ENCODE measurements at regions not wholly inside any gene's neighbourhood (a gene's known extent, or its start where the extent isn't known, plus 50 kb on each side); places are given as distances from the start of the nearest gene placed in this dataset.

DNA sequence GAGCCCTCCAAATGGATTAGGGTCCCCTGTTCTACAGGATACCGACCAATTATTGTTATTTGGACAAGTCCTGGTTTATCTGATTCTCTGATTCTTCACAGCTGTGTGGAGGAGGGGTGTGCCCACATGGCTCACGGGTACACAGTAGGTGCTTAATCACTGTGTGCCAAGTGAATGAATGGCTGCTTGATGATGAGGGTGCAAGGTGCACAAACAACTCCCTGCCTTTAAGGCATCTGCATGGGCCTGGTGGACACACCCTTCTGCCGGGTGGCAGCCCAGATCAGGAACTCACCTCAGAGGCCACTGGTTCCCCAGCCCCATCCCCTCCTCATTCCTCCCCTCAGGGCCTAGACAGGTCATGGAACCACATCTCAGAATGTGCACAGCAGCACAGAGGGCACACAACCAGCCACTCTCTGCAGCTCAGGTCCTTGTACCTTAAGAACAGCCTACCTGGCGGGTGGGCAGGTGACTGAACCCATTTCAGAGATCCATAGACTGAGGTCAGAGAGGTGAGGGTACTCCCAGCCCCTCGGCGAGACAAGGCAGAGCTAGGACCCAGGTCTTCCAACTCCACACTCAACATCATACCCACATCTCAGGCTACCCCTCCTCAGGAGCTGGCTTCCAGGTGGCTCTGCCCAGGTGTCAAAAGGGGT, 50.3 kb downstream of the SHANK2 start:
- DNase-seq = no peak
- H3K79me2 ChIP-seq (ENCODE audit: insufficient read depth, low read length) = no peaks in the 10 kb centered on the region

DNA sequence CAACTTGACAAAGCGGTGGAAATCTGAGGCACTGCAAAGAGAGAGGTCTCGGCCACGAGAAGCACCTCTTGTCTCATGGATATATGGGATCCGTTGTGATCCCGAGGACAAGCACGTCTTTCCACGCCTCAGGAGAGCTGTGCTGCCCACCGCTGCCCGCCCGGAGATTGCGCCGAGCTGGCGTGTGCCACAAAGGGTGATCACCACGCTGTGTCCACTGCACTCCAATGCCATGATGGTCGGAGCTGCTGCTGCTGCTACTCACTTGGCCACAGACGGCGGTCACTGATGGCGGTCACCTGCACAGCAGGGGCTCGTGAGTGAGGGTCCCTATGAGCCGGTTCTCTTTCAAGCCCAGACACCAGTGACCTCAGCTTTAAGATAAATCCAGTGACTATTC, 51.1 kb downstream of the SHANK2 start:
- no peaks in the 10 kb centered on the region for H3K27me3 ChIP-seq (ENCODE audit: insufficient read depth, low read length, poor library complexity)
- H3K9me3 ChIP-seq (ENCODE audit: insufficient read depth, low read length, severe bottlenecking) = no peaks in the 10 kb centered on the region
- ATAC-seq (ENCODE audit: insufficient read depth, low read depth) (no peak), DNase-seq (no peak)
- no peaks in the 10 kb centered on the region for H3K79me2 ChIP-seq (ENCODE audit: insufficient read depth, low read length)
- H2AFZ ChIP-seq (ENCODE audit: low read depth, low read length) = no peak overlapping the region
- TF ChIP-seq EZH2 (IDR thresholded peaks at IDR 0.05; ENCODE audit: borderline replicate concordance, low read depth, low read length, severe bottlenecking) = no peak
- TF ChIP-seq, protein P1, sequence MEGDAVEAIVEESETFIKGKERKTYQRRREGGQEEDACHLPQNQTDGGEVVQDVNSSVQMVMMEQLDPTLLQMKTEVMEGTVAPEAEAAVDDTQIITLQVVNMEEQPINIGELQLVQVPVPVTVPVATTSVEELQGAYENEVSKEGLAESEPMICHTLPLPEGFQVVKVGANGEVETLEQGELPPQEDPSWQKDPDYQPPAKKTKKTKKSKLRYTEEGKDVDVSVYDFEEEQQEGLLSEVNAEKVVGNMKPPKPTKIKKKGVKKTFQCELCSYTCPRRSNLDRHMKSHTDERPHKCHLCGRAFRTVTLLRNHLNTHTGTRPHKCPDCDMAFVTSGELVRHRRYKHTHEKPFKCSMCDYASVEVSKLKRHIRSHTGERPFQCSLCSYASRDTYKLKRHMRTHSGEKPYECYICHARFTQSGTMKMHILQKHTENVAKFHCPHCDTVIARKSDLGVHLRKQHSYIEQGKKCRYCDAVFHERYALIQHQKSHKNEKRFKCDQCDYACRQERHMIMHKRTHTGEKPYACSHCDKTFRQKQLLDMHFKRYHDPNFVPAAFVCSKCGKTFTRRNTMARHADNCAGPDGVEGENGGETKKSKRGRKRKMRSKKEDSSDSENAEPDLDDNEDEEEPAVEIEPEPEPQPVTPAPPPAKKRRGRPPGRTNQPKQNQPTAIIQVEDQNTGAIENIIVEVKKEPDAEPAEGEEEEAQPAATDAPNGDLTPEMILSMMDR (IDR thresholded peaks at IDR 0.05; ENCODE audit: borderline replicate concordance, extremely low read depth, low read length, poor library complexity, severe bottlenecking) = no peak
- H3K4me1 ChIP-seq (ENCODE audit: insufficient read depth, low read length) = no peaks in the 10 kb centered on the region
- H3K27ac ChIP-seq (ENCODE audit: low read length) = no peak overlapping the region
- H3K36me3 ChIP-seq (ENCODE audit: insufficient read depth, low read length) = no peaks in the 10 kb centered on the region
- no peaks in the 10 kb centered on the region for H4K20me1 ChIP-seq (ENCODE audit: insufficient read depth, low read length)
- no peak overlapping the region for H3K4me2 ChIP-seq (ENCODE audit: insufficient read depth, low read length)
- H3K4me3 ChIP-seq (ENCODE audit: low read depth in 1 of 2, low read length in 2 of 2) = no peak overlapping the region
- H3K9ac ChIP-seq (ENCODE audit: low read depth, low read length) = no peak overlapping the region

More for the DNA sequence above, 50.3 kb downstream of the SHANK2 start:
- Histone ChIP-seq H3K4me1 (ENCODE audit: insufficient read depth, low read length) (no peaks in the 10 kb centered on the region), H2AFZ (ENCODE audit: low read depth, low read length) (no peak overlapping the region), H3K4me3 (ENCODE audit: low read depth in 1 of 2, low read length in 2 of 2) (no peak overlapping the region), H3K9me3 (ENCODE audit: insufficient read depth, low read length, severe bottlenecking) (no peaks in the 10 kb centered on the region), H3K9ac (ENCODE audit: low read depth, low read length) (no peak overlapping the region), H4K20me1 (ENCODE audit: insufficient read depth, low read length) (no peaks in the 10 kb centered on the region), H3K27ac (ENCODE audit: low read length) (no peak overlapping the region), H3K4me2 (ENCODE audit: insufficient read depth, low read length) (no peak overlapping the region), H3K27me3 (ENCODE audit: insufficient read depth, low read length, poor library complexity) (no peaks in the 10 kb centered on the region), H3K36me3 (ENCODE audit: insufficient read depth, low read length) (no peaks in the 10 kb centered on the region)
- TF ChIP-seq, protein P1 (IDR thresholded peaks at IDR 0.05; ENCODE audit: borderline replicate concordance, extremely low read depth, low read length, poor library complexity, severe bottlenecking) = no peak
- no peak for TF ChIP-seq EZH2 (IDR thresholded peaks at IDR 0.05; ENCODE audit: borderline replicate concordance, low read depth, low read length, severe bottlenecking)
- ATAC-seq (ENCODE audit: insufficient read depth, low read depth) = no peak

DNA sequence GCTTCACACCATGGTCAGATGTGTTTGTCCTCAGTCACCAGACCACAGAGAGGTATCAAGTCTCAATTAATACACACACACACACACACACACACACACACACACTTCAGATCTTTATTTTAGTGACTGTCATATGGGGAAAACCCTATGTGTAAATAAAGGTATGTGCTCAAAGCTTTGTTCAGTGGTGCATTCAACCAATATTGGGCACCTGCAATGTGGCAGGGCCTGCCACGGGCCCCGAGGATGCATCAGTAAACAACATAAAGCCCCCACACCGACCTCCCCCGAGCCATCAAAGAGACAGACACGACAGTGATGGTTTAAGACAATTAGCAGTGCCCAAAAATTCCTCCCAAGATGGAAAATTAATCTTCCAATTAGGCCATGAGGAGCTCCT, 51.6 kb downstream of the SHANK2 start:
- no peak overlapping the region for H3K4me3 ChIP-seq (ENCODE audit: low read depth in 1 of 2, low read length in 2 of 2)
- H3K4me2 ChIP-seq (ENCODE audit: insufficient read depth, low read length) = no peak overlapping the region
- DNase-seq = no peak
- H3K4me1 ChIP-seq (ENCODE audit: insufficient read depth, low read length) = no peaks in the 10 kb centered on the region
- TF ChIP-seq, protein P1 (IDR thresholded peaks at IDR 0.05; ENCODE audit: borderline replicate concordance, extremely low read depth, low read length, poor library complexity, severe bottlenecking) = no peak
- TF ChIP-seq EZH2 (IDR thresholded peaks at IDR 0.05; ENCODE audit: borderline replicate concordance, low read depth, low read length, severe bottlenecking) = no peak
- H3K36me3 ChIP-seq (ENCODE audit: insufficient read depth, low read length) = no peaks in the 10 kb centered on the region
- ATAC-seq (ENCODE audit: insufficient read depth, low read depth) = no peak
- H3K27me3 ChIP-seq (ENCODE audit: insufficient read depth, low read length, poor library complexity) = no peaks in the 10 kb centered on the region
- H3K27ac ChIP-seq (ENCODE audit: low read length) = no peak overlapping the region
- no peak overlapping the region for H3K9ac ChIP-seq (ENCODE audit: low read depth, low read length)
- no peaks in the 10 kb centered on the region for H4K20me1 ChIP-seq (ENCODE audit: insufficient read depth, low read length)
- H3K79me2 ChIP-seq (ENCODE audit: insufficient read depth, low read length) = no peaks in the 10 kb centered on the region
- H3K9me3 ChIP-seq (ENCODE audit: insufficient read depth, low read length, severe bottlenecking) = no peaks in the 10 kb centered on the region
- H2AFZ ChIP-seq (ENCODE audit: low read depth, low read length) = no peak overlapping the region

All from DND-41 (cell line).